ENCODE measurements at regions not wholly inside any gene's neighbourhood (a gene's known extent, or its start where the extent isn't known, plus 50 kb on each side); places are given as distances from the start of the nearest gene placed in this dataset.
A peak's percentile ranks its signal among the peaks of the same experiment; 100 is the strongest.

DNA sequence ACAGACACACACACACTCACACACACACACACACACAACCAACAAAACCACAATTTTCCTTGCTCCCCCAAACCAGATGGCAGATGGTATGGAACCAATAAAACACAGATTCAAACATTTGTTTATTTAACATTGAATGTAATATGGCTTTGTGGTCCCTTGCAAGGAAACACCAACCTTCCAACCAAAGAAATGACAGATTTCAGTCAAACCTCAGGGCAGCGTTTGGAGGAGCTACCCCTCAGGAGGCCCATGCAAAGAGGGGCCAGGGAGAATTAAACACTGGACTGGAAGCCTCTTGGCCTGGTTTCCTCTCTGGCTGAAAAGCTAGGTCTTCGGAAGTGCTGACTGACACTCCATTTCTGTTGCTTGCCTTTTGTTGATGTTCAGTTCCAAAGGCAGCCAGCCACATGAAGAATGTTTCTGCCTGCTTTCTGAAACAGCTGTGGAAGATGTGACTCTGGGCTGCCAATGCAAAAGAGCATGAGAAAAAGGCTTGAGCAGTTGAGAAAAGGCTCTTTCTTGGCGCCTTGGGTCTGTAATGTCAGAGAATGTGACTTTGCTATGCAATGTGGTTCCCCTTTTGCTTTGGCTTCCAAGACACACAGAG lies 296.1 kb downstream of the RPLP1 start:
- no peak for TF ChIP-seq GATA1 (IDR thresholded peaks at IDR 0.05; ENCODE audit: low read depth, low read length)
- TF ChIP-seq POLR2A (IDR thresholded peaks at IDR 0.05; ENCODE audit: low read length): no peak
- DNase-seq: no peak

- no peak for DNase-seq
- TF ChIP-seq GATA1 (IDR thresholded peaks at IDR 0.05; ENCODE audit: low read depth, low read length) (no peak), POLR2A (IDR thresholded peaks at IDR 0.05; ENCODE audit: low read length) (no peak)
These were observed 296.7 kb downstream of the RPLP1 start for GRCh38 chr15:69749274-69749673.

DNA sequence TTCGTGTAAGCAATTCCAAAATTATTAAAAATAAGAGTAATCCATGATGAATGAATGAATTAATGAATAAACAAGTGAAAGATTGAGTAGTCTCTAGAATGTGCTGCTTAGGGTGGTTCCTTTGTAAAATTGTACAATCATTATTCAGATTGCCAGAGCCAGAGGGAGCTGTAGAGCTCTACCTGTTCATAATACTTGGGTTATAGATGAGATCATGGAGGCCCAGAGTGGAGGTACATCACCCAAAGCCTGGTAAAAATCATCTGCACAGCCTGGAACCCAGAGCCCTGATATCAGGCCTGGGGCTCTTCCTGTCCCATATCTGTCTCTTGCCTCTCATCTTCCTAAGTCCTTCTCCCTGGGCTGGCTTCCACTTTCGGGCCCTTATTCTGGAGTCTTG lies 297.2 kb downstream of the RPLP1 start:
- TF ChIP-seq POLR2A (IDR thresholded peaks at IDR 0.05; ENCODE audit: low read length): no peak
- no peak for TF ChIP-seq GATA1 (IDR thresholded peaks at IDR 0.05; ENCODE audit: low read depth, low read length)
- peak in 1 of 2 experiments; percentile 4 for DNase-seq

- TF ChIP-seq GATA1 (IDR thresholded peaks at IDR 0.05; ENCODE audit: low read depth, low read length) (no peak), POLR2A (IDR thresholded peaks at IDR 0.05; ENCODE audit: low read length) (no peak)
- DNase-seq: no peak
These were observed 297.6 kb downstream of the RPLP1 start for GRCh38 chr15:69750253-69750652.

DNA sequence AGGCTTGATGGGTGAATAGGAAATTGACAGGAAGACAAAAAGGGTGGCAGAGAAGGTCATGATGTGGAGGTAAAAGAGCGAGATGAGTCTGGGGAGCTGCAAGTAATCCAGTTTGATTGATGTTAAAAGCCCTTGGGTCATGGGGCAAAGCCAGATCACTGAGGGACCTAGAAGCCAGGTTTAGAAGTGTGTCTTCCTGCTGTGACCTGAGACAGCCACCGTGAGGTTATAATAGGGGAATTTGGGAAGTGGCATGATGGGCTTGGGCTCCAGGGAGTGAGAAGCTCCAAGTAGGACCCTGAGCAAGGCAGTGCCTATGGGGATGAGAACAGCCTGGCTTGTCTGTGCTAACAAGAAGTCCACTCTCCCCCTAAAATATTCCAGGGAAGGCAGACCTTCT lies 298.5 kb downstream of the RPLP1 start:
- DNase-seq: no peak
- TF ChIP-seq GATA1 (IDR thresholded peaks at IDR 0.05; ENCODE audit: low read depth, low read length) (no peak), POLR2A (IDR thresholded peaks at IDR 0.05; ENCODE audit: low read length) (no peak)

- DNase-seq: no peak
- no peak for TF ChIP-seq GATA1 (IDR thresholded peaks at IDR 0.05; ENCODE audit: low read depth, low read length)
- TF ChIP-seq POLR2A (IDR thresholded peaks at IDR 0.05; ENCODE audit: low read length): no peak
These were observed 298.9 kb downstream of the RPLP1 start for GRCh38 chr15:69751566-69751965.

DNA sequence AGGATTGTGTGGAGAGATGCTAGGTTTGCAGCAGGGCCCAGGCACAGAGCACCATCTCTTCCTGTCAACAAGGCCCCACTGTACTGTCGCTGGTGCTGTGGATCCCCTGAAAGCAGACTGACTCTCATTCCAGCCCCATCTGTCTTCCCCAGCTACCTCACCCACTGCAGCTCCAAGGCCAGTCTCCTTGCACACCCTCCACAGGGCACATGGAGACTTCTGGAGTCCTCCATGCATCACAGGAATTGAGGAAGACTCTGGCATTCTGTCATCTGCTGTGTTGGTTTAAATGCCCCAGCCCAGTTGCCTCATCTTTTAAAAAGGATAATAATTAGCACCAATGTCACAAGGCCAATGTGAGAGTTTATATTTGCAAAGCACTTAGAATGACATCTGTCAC lies 301.2 kb downstream of the RPLP1 start:
- TF ChIP-seq POLR2A (IDR thresholded peaks at IDR 0.05; ENCODE audit: low read length) (no peak), GATA1 (IDR thresholded peaks at IDR 0.05; ENCODE audit: low read depth, low read length) (no peak)

GRCh38 chr15:69754313-69754712 lies 301.7 kb downstream of the RPLP1 start:
- DNase-seq: no peak
- no peak for TF ChIP-seq GATA1 (IDR thresholded peaks at IDR 0.05; ENCODE audit: low read depth, low read length)
- no peak for TF ChIP-seq POLR2A (IDR thresholded peaks at IDR 0.05; ENCODE audit: low read length)

More for the DNA sequence above, 301.2 kb downstream of the RPLP1 start:
- DNase-seq: no peak

- DNase-seq: no peak
- TF ChIP-seq POLR2A (IDR thresholded peaks at IDR 0.05; ENCODE audit: low read length) (no peak), GATA1 (IDR thresholded peaks at IDR 0.05; ENCODE audit: low read depth, low read length) (no peak)
These were observed 303.1 kb downstream of the RPLP1 start for GRCh38 chr15:69755551-69756310.

GRCh38 chr15:69756440-69756839 lies 303.8 kb downstream of the RPLP1 start:
- no peak for DNase-seq

GRCh38 chr15:69757186-69757585 lies 304.6 kb downstream of the RPLP1 start:
- no peak for DNase-seq
- TF ChIP-seq GATA1 (IDR thresholded peaks at IDR 0.05; ENCODE audit: low read depth, low read length): no peak
- TF ChIP-seq POLR2A (IDR thresholded peaks at IDR 0.05; ENCODE audit: low read length): no peak

More at GRCh38 chr15:69756440-69756839, 303.8 kb downstream of the RPLP1 start:
- no peak for TF ChIP-seq POLR2A (IDR thresholded peaks at IDR 0.05; ENCODE audit: low read length)
- no peak for TF ChIP-seq GATA1 (IDR thresholded peaks at IDR 0.05; ENCODE audit: low read depth, low read length)

DNA sequence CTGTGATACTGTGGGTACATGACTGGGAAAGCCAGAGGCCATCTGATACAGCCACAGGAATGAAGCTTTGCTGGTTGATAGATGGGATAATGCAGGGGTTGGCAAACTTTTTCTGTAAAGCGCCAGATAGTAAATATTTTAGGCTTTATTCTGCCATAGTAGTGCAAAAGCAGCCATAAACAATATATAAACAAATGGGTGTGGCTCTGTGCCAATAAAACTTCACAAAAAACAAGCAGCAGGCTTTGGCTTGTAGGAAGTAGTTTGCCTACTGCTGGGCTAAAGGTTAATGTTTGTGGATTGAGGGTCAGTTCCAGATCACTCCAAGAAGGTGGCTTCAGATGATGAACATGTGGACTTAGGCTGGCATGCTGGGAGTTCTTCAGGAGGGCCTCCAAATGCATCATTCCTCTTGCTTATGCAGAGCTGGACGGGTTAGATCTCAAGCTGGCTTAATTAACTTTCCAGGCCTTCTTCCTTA lies 305.7 kb downstream of the RPLP1 start:
- TF ChIP-seq POLR2A (IDR thresholded peaks at IDR 0.05; ENCODE audit: low read length): no peak
- no peak for TF ChIP-seq GATA1 (IDR thresholded peaks at IDR 0.05; ENCODE audit: low read depth, low read length)
- no peak for DNase-seq

- TF ChIP-seq POLR2A (IDR thresholded peaks at IDR 0.05; ENCODE audit: low read length) (peak; percentile 39), GATA1 (IDR thresholded peaks at IDR 0.05; ENCODE audit: low read depth, low read length) (no peak)
- peak in 1 of 2 experiments; percentile 2 for DNase-seq
These were observed 306.5 kb downstream of the RPLP1 start for GRCh38 chr15:69758810-69759790.
